Colonic mucosa (tissue), 4 donors: ENCODE measurements at regions not wholly inside any gene's neighbourhood (a gene's known extent, or its start where the extent isn't known, plus 50 kb on each side); places are given as distances from the start of the nearest gene placed in this dataset.

Experiments
- DNase-seq: peaks from one replicate; pipeline ENCODE4 v3.0.0-alpha.2; 2020
- H3K27ac ChIP-seq: fragments of 200-600 bp; one replicate; pipeline ENCODE4 v1.8.0; 2021
- H3K27me3 ChIP-seq: fragments of 200-600 bp; one replicate; pipeline ENCODE4 v1.8.0; 2021
- H3K36me3 ChIP-seq: fragments of 200-600 bp; one replicate; pipeline ENCODE4 v1.8.0; 2021
- H3K4me1 ChIP-seq: fragments of 200-600 bp; one replicate; pipeline ENCODE4 v1.8.0; 2021; ENCODE audit warnings: mild to moderate bottlenecking
- H3K4me3 ChIP-seq: fragments of 200-600 bp; one replicate; pipeline ENCODE4 v1.8.0; 2021
- H3K9ac ChIP-seq, 2 donors: one replicate each; pipeline ENCODE4 v1.7.0; 2013; ENCODE audit warnings: control low read depth in 2 of 2, low read depth in 2 of 2, low read length in 2 of 2
- H3K9me3 ChIP-seq: fragments of 200-600 bp; one replicate; pipeline ENCODE4 v1.8.0; 2021
- CTCF ChIP-seq: fragments of 200-600 bp; IDR thresholded peaks from one replicate; pipeline ENCODE4 v1.8.0; 2022; ENCODE audit warnings: antibody characterized with exemption, mild to moderate bottlenecking
- intact Hi-C: fragments of 100-400 bp; cut with DNase I; formaldehyde crosslinking; loops from one replicate; pipeline ENCODE4 v1.14.1; 2022
- donor health status: healthy.
- donor health status: DM: no; HTN: no; CAD: no.
- donor health status: DM: no; HTN: no; CAD: no.

- H3K27ac ChIP-seq, result no peak overlapping the region
- no peaks in the 10 kb centered on the region for H3K4me1 ChIP-seq
- H3K9ac ChIP-seq, result no peak overlapping the region
- H3K4me3 ChIP-seq, result no peak overlapping the region
- H3K36me3 ChIP-seq, result no peaks in the 10 kb centered on the region
- H3K27me3 ChIP-seq, result no peaks in the 10 kb centered on the region
- intact Hi-C loops, result no loop called here
- TF ChIP-seq CTCF, result no peak
- no peaks in the 10 kb centered on the region for H3K9me3 ChIP-seq
- no peak for DNase-seq
Measured at GRCh38 chr18:11246495-11247300, 97.3 kb upstream of the PIEZO2 start.

GRCh38 chr18:11245879-11246278, 96.5 kb upstream of the PIEZO2 start:
- intact Hi-C loops, result no loop called here
- no peak for DNase-seq
- no peak overlapping the region for H3K4me3 ChIP-seq

GRCh38 chr18:11237484-11237883, 88.1 kb upstream of the PIEZO2 start:
- Histone ChIP-seq H3K9me3 (no peaks in the 10 kb centered on the region), H3K9ac (no peak overlapping the region), H3K4me3 (no peak overlapping the region), H3K27ac (no peak overlapping the region), H3K27me3 (no peaks in the 10 kb centered on the region), H3K4me1 (no peaks in the 10 kb centered on the region), H3K36me3 (no peaks in the 10 kb centered on the region)
- no peak for TF ChIP-seq CTCF
- DNase-seq, result no peak
- intact Hi-C loops, result no loop called here

More at GRCh38 chr18:11245879-11246278, 96.5 kb upstream of the PIEZO2 start:
- TF ChIP-seq CTCF, result no peak
- no peaks in the 10 kb centered on the region for H3K27me3 ChIP-seq
- H3K9ac ChIP-seq, result no peak overlapping the region
- H3K36me3 ChIP-seq, result no peaks in the 10 kb centered on the region
- no peaks in the 10 kb centered on the region for H3K4me1 ChIP-seq
- no peak overlapping the region for H3K27ac ChIP-seq
- no peaks in the 10 kb centered on the region for H3K9me3 ChIP-seq

GRCh38 chr18:11237066-11237465, 87.7 kb upstream of the PIEZO2 start:
- H3K9me3 ChIP-seq, result no peaks in the 10 kb centered on the region
- H3K27me3 ChIP-seq, result no peaks in the 10 kb centered on the region
- H3K4me3 ChIP-seq, result no peak overlapping the region
- H3K9ac ChIP-seq, result no peak overlapping the region
- intact Hi-C loops, result no loop called here
- DNase-seq, result no peak
- H3K27ac ChIP-seq, result no peak overlapping the region
- TF ChIP-seq CTCF, result no peak
- H3K4me1 ChIP-seq, result no peaks in the 10 kb centered on the region
- no peaks in the 10 kb centered on the region for H3K36me3 ChIP-seq

GRCh38 chr18:11224153-11224552, 74.8 kb upstream of the PIEZO2 start:
- Histone ChIP-seq H3K36me3 (no peaks in the 10 kb centered on the region), H3K9ac (no peak overlapping the region), H3K9me3 (no peaks in the 10 kb centered on the region), H3K27ac (no peak overlapping the region), H3K4me1 (no peaks in the 10 kb centered on the region), H3K4me3 (no peak overlapping the region), H3K27me3 (no peaks in the 10 kb centered on the region)
- intact Hi-C loops, result no loop called here
- TF ChIP-seq CTCF, result no peak
- DNase-seq, result no peak
